Mucosa of gallbladder (tissue), 1 donor: ENCODE measurements at regions not wholly inside any gene's neighbourhood (a gene's known extent, or its start where the extent isn't known, plus 50 kb on each side); places are given as distances from the start of the nearest gene placed in this dataset.

Source experiments
- DNase-seq: peaks from one replicate; pipeline ENCODE4 v3.0.0-alpha.2; 2020; ENCODE audit warnings: low spot score
- donor health status: DM: no; HTN: no; CAD: no.

- no peak for DNase-seq
Measured at GRCh38 chr2:82508702-82509101, 1950.4 kb downstream of the SUCLG1 start.

- no peak for DNase-seq
Measured at GRCh38 chr2:82507657-82508056, 1951.4 kb downstream of the SUCLG1 start.

- no peak for DNase-seq
Measured at GRCh38 chr2:82501217-82501616, 1957.9 kb downstream of the SUCLG1 start.

GRCh38 chr2:82498777-82499443 is 1960.2 kb downstream of the SUCLG1 start:
- no peak for DNase-seq

- DNase-seq: no peak
Measured at GRCh38 chr2:82494739-82495138, 1964.3 kb downstream of the SUCLG1 start.

GRCh38 chr2:82491591-82491990 is 1967.5 kb downstream of the SUCLG1 start:
- DNase-seq: no peak

- no peak for DNase-seq
Measured at GRCh38 chr2:82487354-82487753, 1971.7 kb downstream of the SUCLG1 start.

GRCh38 chr2:82485701-82486100 is 1973.4 kb downstream of the SUCLG1 start:
- no peak for DNase-seq

GRCh38 chr2:82481207-82481606 is 1977.9 kb downstream of the SUCLG1 start:
- DNase-seq: no peak

GRCh38 chr2:82478641-82479040 is 1980.4 kb downstream of the SUCLG1 start:
- DNase-seq: no peak

- no peak for DNase-seq
Measured at GRCh38 chr2:82476094-82476493, 1983.0 kb downstream of the SUCLG1 start.

GRCh38 chr2:82428251-82428650 is 2030.8 kb downstream of the SUCLG1 start:
- DNase-seq: no peak

GRCh38 chr2:82412021-82412420 is 2047.1 kb downstream of the SUCLG1 start:
- no peak for DNase-seq

GRCh38 chr2:82411071-82411470 is 2048.0 kb downstream of the SUCLG1 start:
- no peak for DNase-seq

- no peak for DNase-seq
Measured at GRCh38 chr2:82395531-82395930, 2063.5 kb downstream of the SUCLG1 start.

- DNase-seq: no peak
Measured at GRCh38 chr2:82391386-82391785, 2067.7 kb downstream of the SUCLG1 start.

GRCh38 chr2:82355622-82356021 is 2051.1 kb upstream of the LRRTM1 start:
- no peak for DNase-seq

- no peak for DNase-seq
Measured at GRCh38 chr2:82345910-82346309, 2041.4 kb upstream of the LRRTM1 start.

GRCh38 chr2:82344670-82345069 is 2040.1 kb upstream of the LRRTM1 start:
- no peak for DNase-seq

GRCh38 chr2:82342356-82342755 is 2037.8 kb upstream of the LRRTM1 start:
- no peak for DNase-seq

GRCh38 chr2:82340578-82341053 is 2036.1 kb upstream of the LRRTM1 start:
- no peak for DNase-seq

GRCh38 chr2:82339805-82340204 is 2035.3 kb upstream of the LRRTM1 start:
- no peak for DNase-seq

- DNase-seq: no peak
Measured at GRCh38 chr2:82333697-82334096, 2029.1 kb upstream of the LRRTM1 start.

GRCh38 chr2:82330155-82330554 is 2025.6 kb upstream of the LRRTM1 start:
- no peak for DNase-seq
